Endothelial cell of umbilical vein (primary cell): ENCODE measurements at regions not wholly inside any gene's neighbourhood (a gene's known extent, or its start where the extent isn't known, plus 50 kb on each side); places are given as distances from the start of the nearest gene placed in this dataset.

ENCODE experiments used
- BruUV-seq: library from RNA; stranded (reverse); fragments of 400-500 nt; replicated peaks from 2 replicates; lab custom pipeline; 2021; lab: Mats Ljungman, UMichigan
- CTCF ChIA-PET: fragments of 300-600, 350-600 bp; sonication (Branson Sonifier 250); formaldehyde crosslinking; loops from one replicate; lab custom pipeline; 2021; ENCODE audit warnings: antibody characterized with exemption, inconsistent platforms; lab: Charles Lee
- POLR2A ChIA-PET: fragments of 300-600, 350-600 bp; sonication (Branson Sonifier 250); formaldehyde crosslinking; loops from one replicate; lab custom pipeline; 2021; ENCODE audit warnings: antibody characterized with exemption, inconsistent platforms; lab: Charles Lee
- DNase-seq: peaks from one replicate; pipeline ENCODE4 v3.0.0-alpha.2; 2011; ENCODE audit warnings: low read depth, low spot score
- FAIRE-seq: peaks from 2 replicates; lab custom pipeline; 2011; peaks lifted over from hg19 to GRCh38; lab: Jason Lieb, UNC
- H2AFZ ChIP-seq: 2 replicates; pipeline ENCODE4 v1.6.0; 2012; ENCODE audit warnings: low read depth, low read length, control low read depth, inconsistent platforms
- H3K27ac ChIP-seq: 2 replicates; pipeline ENCODE4 v1.5.1; 2011; ENCODE audit warnings: low read depth, mild to moderate bottlenecking, control low read depth, low read length, moderate library complexity; ENCODE audit not compliant: insufficient read depth
- H3K27me3 ChIP-seq, 2 experiments: 2 replicates each; pipeline versions ENCODE4 v1.6.0 to v1.6.1; 2011; ENCODE audit warnings: low read length in 2 of 2, mixed read lengths in 1 of 2; ENCODE audit not compliant: control insufficient read depth in 2 of 2, insufficient read depth in 2 of 2
- H3K36me3 ChIP-seq, 2 experiments: 2 replicates in 1 of 2; 3 replicates in 1 of 2; pipeline ENCODE4 v1.5.1; 2011; ENCODE audit warnings: low read length in 2 of 2, mild to moderate bottlenecking in 1 of 2, moderate library complexity in 1 of 2; ENCODE audit not compliant: control insufficient read depth in 2 of 2, insufficient read depth in 2 of 2; ENCODE audit errors: extremely low read depth in 1 of 2
- H3K4me1 ChIP-seq: 3 replicates; pipeline ENCODE4 v1.5.1; 2011; ENCODE audit warnings: mild to moderate bottlenecking, low read length; ENCODE audit not compliant: control insufficient read depth, insufficient read depth; ENCODE audit errors: extremely low read depth
- H3K4me2 ChIP-seq: 2 replicates; pipeline ENCODE4 v1.6.1; 2011; ENCODE audit warnings: low read length, control low read depth, mixed read lengths; ENCODE audit not compliant: insufficient read depth
- H3K4me3 ChIP-seq, 3 experiments: fragments of 200-600 bp in 1 of 3; sonication (generic), shearing (Covaris generic) in 1 of 3; replicated peaks in 1 of 3; 2 replicates each; pipeline ENCODE4 v1.5.1; 2011 to 2016; ENCODE audit warnings: control low read depth in 3 of 3, low read length in 3 of 3, mild to moderate bottlenecking in 2 of 3, inconsistent platforms in 1 of 3, low read depth in 1 of 3, moderate library complexity in 1 of 3; ENCODE audit not compliant: insufficient read depth in 1 of 3
- H3K79me2 ChIP-seq: 2 replicates; pipeline ENCODE4 v1.6.0; 2012; ENCODE audit warnings: low read length, inconsistent platforms; ENCODE audit not compliant: control insufficient read depth, insufficient read depth
- H3K9ac ChIP-seq: replicated peaks from 2 replicates; pipeline ENCODE3; 2011; ENCODE audit warnings: low read length, control low read depth; ENCODE audit not compliant: insufficient read depth; ENCODE audit errors: extremely low read depth
- H3K9me1 ChIP-seq: replicated peaks from 3 replicates; pipeline ENCODE4 v1.6.0; 2011; ENCODE audit warnings: mild to moderate bottlenecking, low read length; ENCODE audit not compliant: control insufficient read depth, insufficient read depth; ENCODE audit errors: extremely low read depth
- H3K9me3 ChIP-seq: replicated peaks from 2 replicates; pipeline ENCODE4 v1.5.1; 2012; ENCODE audit warnings: low read length, inconsistent platforms; ENCODE audit not compliant: control insufficient read depth, insufficient read depth
- H4K20me1 ChIP-seq: replicated peaks from 2 replicates; pipeline ENCODE3; 2011; ENCODE audit warnings: mild to moderate bottlenecking, low read length; ENCODE audit not compliant: control insufficient read depth, insufficient read depth; ENCODE audit errors: extremely low read depth
- FOS ChIP-seq: IDR thresholded peaks from 2 replicates; pipeline ENCODE4 v1.6.1; 2011; ENCODE audit warnings: mild to moderate bottlenecking, low read length, moderate library complexity, borderline replicate concordance; ENCODE audit not compliant: insufficient read depth
- GATA2 ChIP-seq: IDR thresholded peaks from 2 replicates; pipeline ENCODE4 v1.7.0; 2011; ENCODE audit warnings: low read depth, mild to moderate bottlenecking, moderate library complexity, mixed read lengths, low read length; ENCODE audit not compliant: insufficient read length, insufficient read depth
- JUN ChIP-seq: IDR thresholded peaks from 2 replicates; pipeline ENCODE4 v1.6.1; 2011; ENCODE audit warnings: borderline replicate concordance, low read depth; ENCODE audit not compliant: insufficient read length, insufficient read depth
- MYC ChIP-seq: IDR thresholded peaks from one replicate; pipeline ENCODE4 v1.6.1; 2011; ENCODE audit warnings: mild to moderate bottlenecking, low read depth, low read length
- POLR2A ChIP-seq: IDR thresholded peaks from 2 replicates; pipeline ENCODE4 v1.6.1; 2012; ENCODE audit warnings: low read depth, mild to moderate bottlenecking, control low read depth, low read length
- POLR2AphosphoS5 ChIP-seq: IDR thresholded peaks from 2 replicates; pipeline ENCODE4 v1.6.1; 2012; ENCODE audit warnings: low read depth, mild to moderate bottlenecking, control low read depth, low read length, moderate library complexity; ENCODE audit not compliant: insufficient read depth
- dilution Hi-C: fragments of 300-500 bp; cut with MboI; formaldehyde crosslinking; loops from one replicate; pipeline ENCODE4 v1.15.0; 2019; ENCODE audit warnings: low sequenced_read_pairs; ENCODE audit not compliant: extremely low pct_ligation_motif_present
- intact Hi-C: fragments of 100-400 bp; cut with micrococcal nuclease; formaldehyde crosslinking; loops from one replicate; pipeline ENCODE4 v1.10.0; 2022
- TF ChIP-seq, protein P1 (sequence below), 2 donors: IDR thresholded peaks; 1 replicate in 1 of 2; 2 replicates in 1 of 2; pipeline ENCODE4 v1.5.1; 2011; ENCODE audit warnings: low read length in 2 of 2, mild to moderate bottlenecking in 2 of 2, moderate library complexity in 2 of 2, control low read depth in 1 of 2, inconsistent platforms in 1 of 2, low read depth in 1 of 2; ENCODE audit not compliant: insufficient read depth in 1 of 2; ENCODE audit errors: extremely low read depth in 1 of 2

DNA sequence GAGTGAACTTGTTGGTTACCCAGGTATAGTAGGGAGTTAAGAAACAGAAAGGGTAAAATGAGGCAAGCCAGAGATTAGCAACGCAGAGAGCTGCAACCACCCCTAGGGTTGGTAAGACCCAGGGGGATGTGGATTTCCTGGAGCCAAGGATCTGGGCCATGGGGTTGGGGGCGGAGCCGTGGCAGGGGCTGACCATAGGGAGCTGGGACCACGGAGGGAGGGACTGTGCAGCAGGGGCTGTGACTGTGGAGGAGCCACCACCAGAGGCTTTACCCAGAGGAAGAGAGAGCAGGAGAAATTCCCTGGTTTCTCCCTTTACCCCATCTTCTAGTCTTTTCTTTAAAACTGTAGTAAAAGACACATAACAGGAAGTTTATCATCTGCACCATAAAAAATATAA is 58.6 kb upstream of the BAIAP2L1 start:
- no peak overlapping the region for H3K27ac ChIP-seq
- intact Hi-C loops = no loop called here
- H3K79me2 ChIP-seq = no peaks in the 10 kb centered on the region
- DNase-seq = no peak
- no peaks in the 10 kb centered on the region for H3K4me1 ChIP-seq
- no peak overlapping the region for H3K4me3 ChIP-seq
- dilution Hi-C loops = no loop called here
- CTCF ChIA-PET = no interaction called here
- no peaks in the 10 kb centered on the region for H3K9me3 ChIP-seq
- no peak overlapping the region for H3K9ac ChIP-seq
- H3K36me3 ChIP-seq = no peaks in the 10 kb centered on the region
- no peaks in the 10 kb centered on the region for H3K27me3 ChIP-seq
- TF ChIP-seq, protein P1, sequence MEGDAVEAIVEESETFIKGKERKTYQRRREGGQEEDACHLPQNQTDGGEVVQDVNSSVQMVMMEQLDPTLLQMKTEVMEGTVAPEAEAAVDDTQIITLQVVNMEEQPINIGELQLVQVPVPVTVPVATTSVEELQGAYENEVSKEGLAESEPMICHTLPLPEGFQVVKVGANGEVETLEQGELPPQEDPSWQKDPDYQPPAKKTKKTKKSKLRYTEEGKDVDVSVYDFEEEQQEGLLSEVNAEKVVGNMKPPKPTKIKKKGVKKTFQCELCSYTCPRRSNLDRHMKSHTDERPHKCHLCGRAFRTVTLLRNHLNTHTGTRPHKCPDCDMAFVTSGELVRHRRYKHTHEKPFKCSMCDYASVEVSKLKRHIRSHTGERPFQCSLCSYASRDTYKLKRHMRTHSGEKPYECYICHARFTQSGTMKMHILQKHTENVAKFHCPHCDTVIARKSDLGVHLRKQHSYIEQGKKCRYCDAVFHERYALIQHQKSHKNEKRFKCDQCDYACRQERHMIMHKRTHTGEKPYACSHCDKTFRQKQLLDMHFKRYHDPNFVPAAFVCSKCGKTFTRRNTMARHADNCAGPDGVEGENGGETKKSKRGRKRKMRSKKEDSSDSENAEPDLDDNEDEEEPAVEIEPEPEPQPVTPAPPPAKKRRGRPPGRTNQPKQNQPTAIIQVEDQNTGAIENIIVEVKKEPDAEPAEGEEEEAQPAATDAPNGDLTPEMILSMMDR (IDR thresholded peaks at IDR 0.05; ENCODE audit: extremely low read depth in 1 of 2, insufficient read depth in 1 of 2, low read depth in 1 of 2, low read length in 2 of 2) = no peak
- TF ChIP-seq POLR2A = no peak
- TF ChIP-seq JUN = no peak
- TF ChIP-seq MYC = no peak
- no peak for TF ChIP-seq GATA2
- TF ChIP-seq FOS = no peak
- no peak for TF ChIP-seq POLR2AphosphoS5
- no peaks in the 10 kb centered on the region for H4K20me1 ChIP-seq
- POLR2A ChIA-PET = no interaction called here
- H3K4me2 ChIP-seq = no peak overlapping the region
- H3K9me1 ChIP-seq = no peaks in the 10 kb centered on the region
- no TSS peak for BruUV-seq
- no peak overlapping the region for H2AFZ ChIP-seq
- no peak for FAIRE-seq
